ENCODE measurements at regions not wholly inside any gene's neighbourhood (a gene's known extent, or its start where the extent isn't known, plus 50 kb on each side); places are given as distances from the start of the nearest gene placed in this dataset.

GRCh38 chr10:131773370-131774343 lies 127.2 kb upstream of the PPP2R2D start:
- Histone ChIP-seq H2AK5ac (ENCODE audit: low read length, severe bottlenecking) (no peak overlapping the region), H3K4me3 (ENCODE audit: insufficient read depth in 1 of 2, low read depth in 1 of 2, low read length in 2 of 2) (no peak overlapping the region), H2BK120ac (ENCODE audit: low read depth, low read length) (no peak overlapping the region), H3K36me3 (ENCODE audit: control insufficient read depth in 1 of 2, insufficient read depth in 2 of 2, low read depth in 1 of 2, low read length in 2 of 2) (no peaks in the 10 kb centered on the region), H3K27me3 (ENCODE audit: control insufficient read depth in 1 of 2, insufficient read depth in 1 of 2, low read length in 2 of 2) (peaks cover 0 to 4% of the 10 kb centered on the region in 2 experiments), H3K27ac (ENCODE audit: low read length, poor library complexity, severe bottlenecking) (no peak overlapping the region), H2BK12ac (ENCODE audit: low read length in 2 of 2) (no peak overlapping the region), H3K79me1 (replicated peaks; ENCODE audit: low read length, poor library complexity, severe bottlenecking) (no peaks in the 10 kb centered on the region), H3K4ac (ENCODE audit: low read depth in 1 of 2, low read length in 2 of 2) (no peak overlapping the region), H3K23ac (ENCODE audit: low read length in 2 of 2) (no peak overlapping the region), H2AFZ (ENCODE audit: low read depth, low read length) (no peak overlapping the region), H3K9me3 (ENCODE audit: control insufficient read depth, low read length) (peaks cover 24% of the 10 kb centered on the region), H4K91ac (ENCODE audit: low read length) (no peak overlapping the region), H2BK5ac (ENCODE audit: low read depth, low read length, poor library complexity, severe bottlenecking) (no peak overlapping the region), H3K4me1 (ENCODE audit: control insufficient read depth, insufficient read depth, low read depth, low read length) (no peaks in the 10 kb centered on the region), H4K8ac (ENCODE audit: low read length) (no peak overlapping the region), H3K9ac (ENCODE audit: low read length) (no peak overlapping the region), H3K18ac (ENCODE audit: low read depth in 1 of 2, low read length in 2 of 2) (no peak overlapping the region), H3K4me2 (ENCODE audit: low read length, poor library complexity, severe bottlenecking) (no peak overlapping the region), H2BK15ac (ENCODE audit: low read depth, poor library complexity, severe bottlenecking) (no peak overlapping the region), H3K14ac (ENCODE audit: low read length in 2 of 2) (no peak overlapping the region)
- DNase-seq = no peak
- WGBS = 71% methylated on average over 29 of the region's 34 CpGs

GRCh38 chr10:131774681-131775085 lies 126.1 kb upstream of the PPP2R2D start:
- no peaks in the 10 kb centered on the region for H3K4me1 ChIP-seq (ENCODE audit: control insufficient read depth, insufficient read depth, low read depth, low read length)
- no peak overlapping the region for H2BK120ac ChIP-seq (ENCODE audit: low read depth, low read length)
- H3K9ac ChIP-seq (ENCODE audit: low read length) = no peak overlapping the region
- no peaks in the 10 kb centered on the region for H3K79me1 ChIP-seq (replicated peaks; ENCODE audit: low read length, poor library complexity, severe bottlenecking)
- no peak overlapping the region for H4K8ac ChIP-seq (ENCODE audit: low read length)
- no peak overlapping the region for H2AK5ac ChIP-seq (ENCODE audit: low read length, severe bottlenecking)
- peaks cover 26% of the 10 kb centered on the region for H3K9me3 ChIP-seq (ENCODE audit: control insufficient read depth, low read length)
- no peak overlapping the region for H3K27ac ChIP-seq (ENCODE audit: low read length, poor library complexity, severe bottlenecking)
- H2BK12ac ChIP-seq (ENCODE audit: low read length in 2 of 2) = no peak overlapping the region
- WGBS = 84% methylated on average over 17 of the region's 17 CpGs
- no peak for DNase-seq
- no peak overlapping the region for H3K4ac ChIP-seq (ENCODE audit: low read depth in 1 of 2, low read length in 2 of 2)
- H3K14ac ChIP-seq (ENCODE audit: low read length in 2 of 2) = no peak overlapping the region
- no peak overlapping the region for H4K91ac ChIP-seq (ENCODE audit: low read length)
- no peak overlapping the region for H3K4me2 ChIP-seq (ENCODE audit: low read length, poor library complexity, severe bottlenecking)
- no peak overlapping the region for H3K4me3 ChIP-seq (ENCODE audit: insufficient read depth in 1 of 2, low read depth in 1 of 2, low read length in 2 of 2)
- H3K23ac ChIP-seq (ENCODE audit: low read length in 2 of 2) = no peak overlapping the region
- H2BK5ac ChIP-seq (ENCODE audit: low read depth, low read length, poor library complexity, severe bottlenecking) = no peak overlapping the region
- H3K36me3 ChIP-seq (ENCODE audit: control insufficient read depth in 1 of 2, insufficient read depth in 2 of 2, low read depth in 1 of 2, low read length in 2 of 2) = no peaks in the 10 kb centered on the region
- peaks cover 0 to 4% of the 10 kb centered on the region in 2 experiments for H3K27me3 ChIP-seq (ENCODE audit: control insufficient read depth in 1 of 2, insufficient read depth in 1 of 2, low read length in 2 of 2)
- H2BK15ac ChIP-seq (ENCODE audit: low read depth, poor library complexity, severe bottlenecking) = no peak overlapping the region
- H2AFZ ChIP-seq (ENCODE audit: low read depth, low read length) = no peak overlapping the region
- no peak overlapping the region for H3K18ac ChIP-seq (ENCODE audit: low read depth in 1 of 2, low read length in 2 of 2)

GRCh38 chr10:131775433-131775832 lies 125.4 kb upstream of the PPP2R2D start:
- H3K36me3 ChIP-seq (ENCODE audit: control insufficient read depth in 1 of 2, insufficient read depth in 2 of 2, low read depth in 1 of 2, low read length in 2 of 2) = no peaks in the 10 kb centered on the region
- H2AK5ac ChIP-seq (ENCODE audit: low read length, severe bottlenecking) = no peak overlapping the region
- H3K9me3 ChIP-seq (ENCODE audit: control insufficient read depth, low read length) = peaks cover 26% of the 10 kb centered on the region
- no peak overlapping the region for H2AFZ ChIP-seq (ENCODE audit: low read depth, low read length)
- H3K4me1 ChIP-seq (ENCODE audit: control insufficient read depth, insufficient read depth, low read depth, low read length) = no peaks in the 10 kb centered on the region
- no peak overlapping the region for H3K27ac ChIP-seq (ENCODE audit: low read length, poor library complexity, severe bottlenecking)
- peaks cover 0 to 4% of the 10 kb centered on the region in 2 experiments for H3K27me3 ChIP-seq (ENCODE audit: control insufficient read depth in 1 of 2, insufficient read depth in 1 of 2, low read length in 2 of 2)
- H3K18ac ChIP-seq (ENCODE audit: low read depth in 1 of 2, low read length in 2 of 2) = no peak overlapping the region
- no peak overlapping the region for H3K9ac ChIP-seq (ENCODE audit: low read length)
- H4K91ac ChIP-seq (ENCODE audit: low read length) = no peak overlapping the region
- no peak overlapping the region for H2BK15ac ChIP-seq (ENCODE audit: low read depth, poor library complexity, severe bottlenecking)
- no peak overlapping the region for H2BK120ac ChIP-seq (ENCODE audit: low read depth, low read length)
- no peak overlapping the region for H2BK12ac ChIP-seq (ENCODE audit: low read length in 2 of 2)
- DNase-seq = no peak
- no peak overlapping the region for H3K4me2 ChIP-seq (ENCODE audit: low read length, poor library complexity, severe bottlenecking)
- H3K4ac ChIP-seq (ENCODE audit: low read depth in 1 of 2, low read length in 2 of 2) = no peak overlapping the region
- no peak overlapping the region for H3K14ac ChIP-seq (ENCODE audit: low read length in 2 of 2)
- no peak overlapping the region for H3K4me3 ChIP-seq (ENCODE audit: insufficient read depth in 1 of 2, low read depth in 1 of 2, low read length in 2 of 2)
- H3K79me1 ChIP-seq (replicated peaks; ENCODE audit: low read length, poor library complexity, severe bottlenecking) = no peaks in the 10 kb centered on the region
- H4K8ac ChIP-seq (ENCODE audit: low read length) = no peak overlapping the region
- H2BK5ac ChIP-seq (ENCODE audit: low read depth, low read length, poor library complexity, severe bottlenecking) = no peak overlapping the region
- H3K23ac ChIP-seq (ENCODE audit: low read length in 2 of 2) = no peak overlapping the region
- 74% methylated on average over 16 of the region's 16 CpGs for WGBS

GRCh38 chr10:131775833-131776232 lies 125.0 kb upstream of the PPP2R2D start:
- Histone ChIP-seq H3K23ac (ENCODE audit: low read length in 2 of 2) (no peak overlapping the region), H2BK15ac (ENCODE audit: low read depth, poor library complexity, severe bottlenecking) (no peak overlapping the region), H3K4me3 (ENCODE audit: insufficient read depth in 1 of 2, low read depth in 1 of 2, low read length in 2 of 2) (no peak overlapping the region), H3K4ac (ENCODE audit: low read depth in 1 of 2, low read length in 2 of 2) (no peak overlapping the region), H3K27ac (ENCODE audit: low read length, poor library complexity, severe bottlenecking) (no peak overlapping the region), H2BK120ac (ENCODE audit: low read depth, low read length) (no peak overlapping the region), H3K14ac (ENCODE audit: low read length in 2 of 2) (no peak overlapping the region), H2BK12ac (ENCODE audit: low read length in 2 of 2) (no peak overlapping the region), H4K8ac (ENCODE audit: low read length) (no peak overlapping the region), H2BK5ac (ENCODE audit: low read depth, low read length, poor library complexity, severe bottlenecking) (no peak overlapping the region), H3K27me3 (ENCODE audit: control insufficient read depth in 1 of 2, insufficient read depth in 1 of 2, low read length in 2 of 2) (peaks cover 0 to 4% of the 10 kb centered on the region in 2 experiments), H3K79me1 (replicated peaks; ENCODE audit: low read length, poor library complexity, severe bottlenecking) (no peaks in the 10 kb centered on the region), H4K91ac (ENCODE audit: low read length) (no peak overlapping the region), H3K4me1 (ENCODE audit: control insufficient read depth, insufficient read depth, low read depth, low read length) (no peaks in the 10 kb centered on the region), H2AFZ (ENCODE audit: low read depth, low read length) (no peak overlapping the region), H3K18ac (ENCODE audit: low read depth in 1 of 2, low read length in 2 of 2) (no peak overlapping the region), H3K9me3 (ENCODE audit: control insufficient read depth, low read length) (peaks cover 26% of the 10 kb centered on the region), H3K4me2 (ENCODE audit: low read length, poor library complexity, severe bottlenecking) (no peak overlapping the region), H3K36me3 (ENCODE audit: control insufficient read depth in 1 of 2, insufficient read depth in 2 of 2, low read depth in 1 of 2, low read length in 2 of 2) (no peaks in the 10 kb centered on the region), H3K9ac (ENCODE audit: low read length) (no peak overlapping the region), H2AK5ac (ENCODE audit: low read length, severe bottlenecking) (no peak overlapping the region)
- 75% methylated on average over 11 of the region's 11 CpGs for WGBS
- DNase-seq = no peak
